Right lobe of liver (tissue), 4 donors: ENCODE measurements at regions not wholly inside any gene's neighbourhood (a gene's known extent, or its start where the extent isn't known, plus 50 kb on each side); places are given as distances from the start of the nearest gene placed in this dataset.

ENCODE experiments used
- POLR2A ChIP-seq: fragments of 450-650 bp; IDR thresholded peaks from one replicate; pipeline ENCODE4 v1.6.1; 2017; ENCODE audit warnings: antibody characterized with exemption, mild to moderate bottlenecking
- TF ChIP-seq, protein P1 (sequence below), 4 donors: fragments of 200-600 bp in 3 of 4; fragments of 450-650 bp in 1 of 4; IDR thresholded peaks; one replicate each; pipeline versions ENCODE4 v1.5.1 to v1.8.0; 2016 to 2022; ENCODE audit warnings: antibody characterized with exemption in 4 of 4, mild to moderate bottlenecking in 2 of 4
- donor health status: DM: no; HTN: no; CAD: no.
- donor health status: DM: no; HTN: no; CAD: no.
- donor health status: DM: no; HTN: yes; CAD: no.

DNA sequence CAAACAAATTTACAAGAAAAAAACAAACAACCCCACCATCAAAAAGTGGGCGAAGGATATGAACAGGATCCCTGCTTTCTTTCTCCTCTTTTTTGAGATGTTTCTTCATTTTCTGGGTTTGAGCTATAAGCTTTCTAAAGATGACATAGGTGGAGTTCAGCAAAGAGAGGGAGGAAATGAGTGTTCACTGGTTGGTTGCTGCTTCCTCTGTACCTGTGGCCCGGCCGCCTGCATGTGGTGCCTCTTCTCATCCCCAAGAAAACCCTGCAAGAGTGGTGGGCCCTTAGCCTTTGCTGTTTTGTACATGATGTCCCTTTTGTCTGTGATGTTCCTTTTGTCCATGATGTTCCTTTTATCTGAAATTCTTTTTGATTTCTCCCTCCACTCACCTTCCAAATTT is 178.4 kb upstream of the SERP2 start:
- TF ChIP-seq, protein P1, sequence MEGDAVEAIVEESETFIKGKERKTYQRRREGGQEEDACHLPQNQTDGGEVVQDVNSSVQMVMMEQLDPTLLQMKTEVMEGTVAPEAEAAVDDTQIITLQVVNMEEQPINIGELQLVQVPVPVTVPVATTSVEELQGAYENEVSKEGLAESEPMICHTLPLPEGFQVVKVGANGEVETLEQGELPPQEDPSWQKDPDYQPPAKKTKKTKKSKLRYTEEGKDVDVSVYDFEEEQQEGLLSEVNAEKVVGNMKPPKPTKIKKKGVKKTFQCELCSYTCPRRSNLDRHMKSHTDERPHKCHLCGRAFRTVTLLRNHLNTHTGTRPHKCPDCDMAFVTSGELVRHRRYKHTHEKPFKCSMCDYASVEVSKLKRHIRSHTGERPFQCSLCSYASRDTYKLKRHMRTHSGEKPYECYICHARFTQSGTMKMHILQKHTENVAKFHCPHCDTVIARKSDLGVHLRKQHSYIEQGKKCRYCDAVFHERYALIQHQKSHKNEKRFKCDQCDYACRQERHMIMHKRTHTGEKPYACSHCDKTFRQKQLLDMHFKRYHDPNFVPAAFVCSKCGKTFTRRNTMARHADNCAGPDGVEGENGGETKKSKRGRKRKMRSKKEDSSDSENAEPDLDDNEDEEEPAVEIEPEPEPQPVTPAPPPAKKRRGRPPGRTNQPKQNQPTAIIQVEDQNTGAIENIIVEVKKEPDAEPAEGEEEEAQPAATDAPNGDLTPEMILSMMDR (IDR thresholded peaks at IDR 0.05): no peak
- no peak for TF ChIP-seq POLR2A
